ENCODE measurements at regions not wholly inside any gene's neighbourhood (a gene's known extent, or its start where the extent isn't known, plus 50 kb on each side); places are given as distances from the start of the nearest gene placed in this dataset.

DNA sequence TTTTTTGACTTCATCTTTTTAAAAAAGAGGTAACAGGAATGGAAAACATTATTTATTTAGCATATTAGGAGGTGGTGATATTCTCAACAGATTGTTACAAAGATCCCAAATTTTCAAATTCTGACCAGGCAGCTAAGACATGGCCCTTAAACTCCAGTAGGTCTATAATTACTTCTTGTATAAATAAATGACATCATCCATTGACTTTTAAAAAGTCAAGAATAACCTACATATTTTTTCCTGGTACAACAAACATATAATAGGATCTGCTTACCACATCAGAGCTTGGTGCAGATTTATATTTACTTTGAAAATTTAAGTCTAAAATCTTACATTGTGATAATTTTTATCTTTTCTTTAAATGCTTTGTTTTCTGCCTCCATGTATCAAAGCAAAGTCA lies 92.2 kb upstream of the TRPM3 start:
- no peak for DNase-seq (ENCODE audit: low spot score)
- Histone ChIP-seq H4K20me1 (ENCODE audit: insufficient read depth, poor library complexity, severe bottlenecking) (no peaks in the 10 kb centered on the region), H3K9me3 (ENCODE audit: low read depth) (no peaks in the 10 kb centered on the region), H3K36me3 (replicated peaks; ENCODE audit: insufficient read depth, low read depth) (no peaks in the 10 kb centered on the region), H3K27me3 (no peaks in the 10 kb centered on the region), H3K4me3 (no peak overlapping the region), H2AFZ (no peak overlapping the region), H3K4me1 (ENCODE audit: insufficient read depth) (no peaks in the 10 kb centered on the region), H3K27ac (no peak overlapping the region), H3K79me2 (no peaks in the 10 kb centered on the region), H3K4me2 (no peak overlapping the region), H3K9me2 (replicated peaks; ENCODE audit: insufficient read depth) (no peaks in the 10 kb centered on the region)
- TF ChIP-seq EZH2phosphoT487 (IDR thresholded peaks at IDR 0.05; ENCODE audit: low read depth, severe bottlenecking, unreplicated experiment) = no peak
- TF ChIP-seq EZH2 (IDR thresholded peaks at IDR 0.05; ENCODE audit: borderline replicate concordance) = no peak
- TF ChIP-seq, protein P1, sequence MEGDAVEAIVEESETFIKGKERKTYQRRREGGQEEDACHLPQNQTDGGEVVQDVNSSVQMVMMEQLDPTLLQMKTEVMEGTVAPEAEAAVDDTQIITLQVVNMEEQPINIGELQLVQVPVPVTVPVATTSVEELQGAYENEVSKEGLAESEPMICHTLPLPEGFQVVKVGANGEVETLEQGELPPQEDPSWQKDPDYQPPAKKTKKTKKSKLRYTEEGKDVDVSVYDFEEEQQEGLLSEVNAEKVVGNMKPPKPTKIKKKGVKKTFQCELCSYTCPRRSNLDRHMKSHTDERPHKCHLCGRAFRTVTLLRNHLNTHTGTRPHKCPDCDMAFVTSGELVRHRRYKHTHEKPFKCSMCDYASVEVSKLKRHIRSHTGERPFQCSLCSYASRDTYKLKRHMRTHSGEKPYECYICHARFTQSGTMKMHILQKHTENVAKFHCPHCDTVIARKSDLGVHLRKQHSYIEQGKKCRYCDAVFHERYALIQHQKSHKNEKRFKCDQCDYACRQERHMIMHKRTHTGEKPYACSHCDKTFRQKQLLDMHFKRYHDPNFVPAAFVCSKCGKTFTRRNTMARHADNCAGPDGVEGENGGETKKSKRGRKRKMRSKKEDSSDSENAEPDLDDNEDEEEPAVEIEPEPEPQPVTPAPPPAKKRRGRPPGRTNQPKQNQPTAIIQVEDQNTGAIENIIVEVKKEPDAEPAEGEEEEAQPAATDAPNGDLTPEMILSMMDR (IDR thresholded peaks at IDR 0.05; ENCODE audit: poor library complexity) = no peak

GRCh38 chr9:71210326-71210725 lies 88.9 kb upstream of the TRPM3 start:
- TF ChIP-seq EZH2 (IDR thresholded peaks at IDR 0.05; ENCODE audit: borderline replicate concordance) = no peak
- no peak for TF ChIP-seq EZH2phosphoT487 (IDR thresholded peaks at IDR 0.05; ENCODE audit: low read depth, severe bottlenecking, unreplicated experiment)
- TF ChIP-seq, protein P1 (IDR thresholded peaks at IDR 0.05; ENCODE audit: poor library complexity) = no peak
- Histone ChIP-seq H3K9me3 (ENCODE audit: low read depth) (no peaks in the 10 kb centered on the region), H3K4me2 (no peak overlapping the region), H3K36me3 (replicated peaks; ENCODE audit: insufficient read depth, low read depth) (no peaks in the 10 kb centered on the region), H3K9me2 (replicated peaks; ENCODE audit: insufficient read depth) (no peaks in the 10 kb centered on the region), H3K4me1 (ENCODE audit: insufficient read depth) (no peaks in the 10 kb centered on the region), H2AFZ (no peak overlapping the region), H3K4me3 (no peak overlapping the region), H4K20me1 (ENCODE audit: insufficient read depth, poor library complexity, severe bottlenecking) (no peaks in the 10 kb centered on the region), H3K79me2 (no peaks in the 10 kb centered on the region), H3K27me3 (no peaks in the 10 kb centered on the region), H3K27ac (no peak overlapping the region)
- DNase-seq (ENCODE audit: low spot score) = no peak
- WGBS (ENCODE audit: low lambda C conversion rate, missing lambda C conversion rate) = 59% methylated on average over 2 of the region's 2 CpGs

DNA sequence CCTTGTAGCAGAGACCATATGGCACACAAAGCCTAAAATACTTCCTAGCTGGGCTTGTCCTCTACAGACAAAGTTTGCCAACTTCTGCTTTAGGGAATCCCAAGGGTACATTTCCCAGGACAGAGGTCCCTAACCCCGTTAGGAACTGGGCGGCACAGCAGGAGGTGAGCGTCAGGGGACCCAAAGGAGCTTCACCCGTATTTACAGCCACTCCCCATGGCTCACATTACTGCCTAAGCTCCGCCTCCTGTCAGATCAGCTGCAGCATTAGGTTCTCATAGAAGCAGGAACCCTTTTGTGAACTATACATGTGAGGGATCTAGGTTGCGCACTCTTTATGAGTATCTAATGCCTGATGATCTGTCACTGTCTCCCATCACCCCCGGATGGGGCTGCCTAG lies 88.5 kb upstream of the TRPM3 start:
- Histone ChIP-seq H3K4me2 (no peak overlapping the region), H3K27me3 (no peaks in the 10 kb centered on the region), H3K9me3 (ENCODE audit: low read depth) (no peaks in the 10 kb centered on the region), H3K9me2 (replicated peaks; ENCODE audit: insufficient read depth) (no peaks in the 10 kb centered on the region), H3K36me3 (replicated peaks; ENCODE audit: insufficient read depth, low read depth) (no peaks in the 10 kb centered on the region), H2AFZ (no peak overlapping the region), H3K79me2 (no peaks in the 10 kb centered on the region), H4K20me1 (ENCODE audit: insufficient read depth, poor library complexity, severe bottlenecking) (no peaks in the 10 kb centered on the region), H3K4me1 (ENCODE audit: insufficient read depth) (no peaks in the 10 kb centered on the region), H3K4me3 (no peak overlapping the region), H3K27ac (no peak overlapping the region)
- TF ChIP-seq EZH2 (IDR thresholded peaks at IDR 0.05; ENCODE audit: borderline replicate concordance) = no peak
- no peak for TF ChIP-seq EZH2phosphoT487 (IDR thresholded peaks at IDR 0.05; ENCODE audit: low read depth, severe bottlenecking, unreplicated experiment)
- TF ChIP-seq, protein P1 (IDR thresholded peaks at IDR 0.05; ENCODE audit: poor library complexity) = no peak
- 77% methylated on average over 7 of the region's 7 CpGs for WGBS (ENCODE audit: low lambda C conversion rate, missing lambda C conversion rate)
- DNase-seq (ENCODE audit: low spot score) = no peak

- Histone ChIP-seq H3K4me3 (no peak overlapping the region), H3K79me2 (no peaks in the 10 kb centered on the region), H3K4me2 (no peak overlapping the region), H2AFZ (no peak overlapping the region), H3K27me3 (no peaks in the 10 kb centered on the region), H3K36me3 (replicated peaks; ENCODE audit: insufficient read depth, low read depth) (no peaks in the 10 kb centered on the region), H3K4me1 (ENCODE audit: insufficient read depth) (no peaks in the 10 kb centered on the region), H3K27ac (no peak overlapping the region), H3K9me3 (ENCODE audit: low read depth) (no peaks in the 10 kb centered on the region), H3K9me2 (replicated peaks; ENCODE audit: insufficient read depth) (no peaks in the 10 kb centered on the region), H4K20me1 (ENCODE audit: insufficient read depth, poor library complexity, severe bottlenecking) (no peaks in the 10 kb centered on the region)
- DNase-seq (ENCODE audit: low spot score) = no peak
- no peak for TF ChIP-seq EZH2 (IDR thresholded peaks at IDR 0.05; ENCODE audit: borderline replicate concordance)
- no peak for TF ChIP-seq EZH2phosphoT487 (IDR thresholded peaks at IDR 0.05; ENCODE audit: low read depth, severe bottlenecking, unreplicated experiment)
- TF ChIP-seq, protein P1 (IDR thresholded peaks at IDR 0.05; ENCODE audit: poor library complexity) = no peak
Measured at GRCh38 chr9:71202931-71203330, 81.5 kb upstream of the TRPM3 start.

Data from hepatocyte (in vitro differentiated cells).